HG03103 (cell line): ENCODE measurements at regions not wholly inside any gene's neighbourhood (a gene's known extent, or its start where the extent isn't known, plus 50 kb on each side); places are given as distances from the start of the nearest gene placed in this dataset.

Source experiments
- ATAC-seq: cut with Tn5 transposase; IDR thresholded peaks from one replicate; pipeline ENCODE4 v1.9.1; 2021; ENCODE audit warnings: low read depth; ENCODE audit not compliant: unreplicated experiment

- no peak for ATAC-seq
Measured at GRCh38 chr1:163864207-163864606, 542.5 kb downstream of the NUF2 start.

GRCh38 chr1:163866564-163866963 is 544.8 kb downstream of the NUF2 start:
- ATAC-seq, result no peak

DNA sequence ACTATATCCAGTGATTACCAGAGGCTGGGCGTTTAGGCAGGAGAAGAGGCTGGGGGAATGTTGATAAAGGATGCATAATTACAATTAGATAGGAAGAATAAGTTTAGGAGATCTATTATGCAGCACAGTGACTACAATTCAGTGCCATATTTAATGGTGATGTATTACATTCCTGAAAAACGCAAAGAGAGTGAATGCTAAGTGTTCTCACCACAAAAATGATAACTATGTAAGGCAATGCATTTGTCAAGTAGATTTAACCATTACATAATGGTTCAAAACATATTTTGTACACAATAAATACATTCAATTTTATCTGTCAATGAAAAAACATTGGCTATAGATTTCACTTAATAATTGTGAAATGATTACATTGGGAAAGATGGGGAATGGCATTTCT is 548.9 kb downstream of the NUF2 start:
- ATAC-seq, result no peak

GRCh38 chr1:163872067-163872466 is 550.3 kb downstream of the NUF2 start:
- no peak for ATAC-seq

DNA sequence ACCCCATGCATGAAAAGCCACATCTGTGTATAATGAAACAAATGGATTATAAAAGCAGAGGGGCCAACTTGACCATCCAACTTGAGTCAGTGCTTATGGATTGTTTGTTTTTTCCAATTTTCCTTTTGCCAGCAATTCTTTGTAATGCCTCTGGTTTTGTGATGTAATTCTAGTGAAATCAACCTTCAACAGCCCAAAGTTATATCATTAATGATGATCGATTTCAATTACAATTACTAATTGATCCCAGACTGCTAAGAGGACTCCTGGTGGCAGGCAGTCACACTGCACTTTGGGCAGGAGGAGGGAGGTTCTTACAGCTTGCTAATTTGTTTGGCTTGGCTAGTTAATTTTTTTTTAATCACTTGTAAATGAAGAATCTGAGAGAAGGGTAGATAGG is 552.3 kb downstream of the NUF2 start:
- no peak for ATAC-seq

DNA sequence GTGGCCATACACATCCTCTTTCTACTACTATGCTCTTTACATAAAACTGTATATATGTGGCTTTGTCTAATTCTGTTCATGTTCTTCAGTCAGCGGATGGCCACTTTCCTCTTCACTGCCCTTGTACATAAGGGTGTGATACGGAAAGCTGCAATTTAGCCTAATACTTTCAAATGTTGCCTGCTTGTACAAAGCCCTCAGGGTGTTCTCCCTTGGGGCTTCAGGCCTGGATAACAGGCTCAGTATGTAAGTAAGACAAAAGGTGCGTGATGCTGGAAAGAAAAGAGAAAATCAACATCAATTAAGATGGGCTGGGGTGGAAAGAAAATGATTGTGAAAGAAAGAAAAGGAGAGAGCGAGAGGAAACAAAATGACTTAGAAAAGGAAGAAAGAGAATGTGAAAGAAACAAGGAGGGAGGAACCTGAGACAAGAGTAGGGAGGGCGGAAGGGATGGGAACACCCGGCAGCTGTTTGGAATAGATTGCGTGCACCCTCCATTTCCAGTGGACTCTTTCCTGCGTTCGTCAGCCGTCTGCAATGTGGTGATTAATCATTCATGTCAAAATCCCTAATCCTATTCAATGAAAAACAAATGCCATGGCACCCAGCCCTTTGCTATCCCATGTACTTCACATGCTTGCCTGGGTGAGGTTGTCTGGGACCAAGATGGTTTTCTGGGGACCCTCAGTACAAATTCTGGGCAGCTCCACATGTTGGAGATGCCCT is 553.6 kb downstream of the NUF2 start:
- ATAC-seq, result no peak

DNA sequence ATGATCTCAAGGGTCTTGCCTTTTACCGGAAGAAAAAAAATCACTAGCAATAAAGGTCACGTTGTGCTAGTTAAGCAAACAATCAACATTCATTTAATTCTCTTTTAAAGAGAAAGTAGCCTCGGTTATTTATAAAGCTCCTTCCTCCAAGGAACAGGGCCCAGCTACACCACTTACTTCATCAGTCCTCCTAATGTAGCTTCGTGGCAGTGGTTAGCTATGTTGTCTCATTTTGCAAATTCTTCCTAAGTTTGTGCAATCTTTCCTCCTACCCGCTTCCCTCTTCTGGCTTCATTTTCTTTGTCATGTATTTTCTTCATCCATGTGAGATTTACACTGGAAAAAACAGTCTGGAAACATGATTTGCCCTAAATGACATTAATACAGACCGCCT is 554.2 kb downstream of the NUF2 start:
- ATAC-seq, result no peak

DNA sequence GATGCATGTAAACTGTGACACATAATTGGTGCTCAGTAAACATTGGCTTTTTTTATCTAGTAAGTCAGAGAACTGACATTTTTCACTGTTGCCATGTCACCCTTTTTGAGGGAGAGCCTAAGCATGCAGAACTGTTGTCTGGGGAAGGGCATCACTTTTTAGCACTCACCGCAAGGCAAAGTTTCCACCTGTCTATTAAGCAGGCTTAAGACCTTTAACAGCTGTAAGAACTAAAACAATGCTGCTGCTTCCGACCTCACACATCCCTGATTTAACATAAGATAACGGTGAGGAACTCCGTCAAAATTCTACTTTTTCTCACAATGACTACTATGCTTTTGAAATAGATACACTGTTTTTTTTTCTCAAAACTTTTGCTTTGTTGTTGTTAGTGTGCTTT is 554.8 kb downstream of the NUF2 start:
- ATAC-seq, result no peak

- no peak for ATAC-seq
Measured at GRCh38 chr1:163877016-163877415, 555.3 kb downstream of the NUF2 start.

DNA sequence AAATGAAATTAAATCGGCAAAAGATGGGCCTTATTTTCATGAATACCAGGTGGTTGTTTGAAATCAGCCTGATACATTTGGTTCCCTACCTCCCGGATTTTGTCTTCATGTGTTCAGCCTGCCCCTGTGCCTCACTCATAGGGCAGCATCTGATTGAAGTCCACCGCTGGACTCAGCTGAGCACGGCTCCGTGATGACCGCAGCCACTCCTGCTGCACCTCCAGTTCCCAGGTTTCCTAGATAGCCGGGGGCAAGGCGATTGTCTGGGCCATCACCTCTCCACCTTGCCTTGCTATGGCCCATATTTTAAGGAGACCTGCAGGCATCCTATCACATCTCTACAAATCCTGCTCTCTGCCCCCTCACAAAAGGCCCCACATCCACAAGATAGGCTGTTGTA is 563.8 kb downstream of the NUF2 start:
- ATAC-seq, result no peak

DNA sequence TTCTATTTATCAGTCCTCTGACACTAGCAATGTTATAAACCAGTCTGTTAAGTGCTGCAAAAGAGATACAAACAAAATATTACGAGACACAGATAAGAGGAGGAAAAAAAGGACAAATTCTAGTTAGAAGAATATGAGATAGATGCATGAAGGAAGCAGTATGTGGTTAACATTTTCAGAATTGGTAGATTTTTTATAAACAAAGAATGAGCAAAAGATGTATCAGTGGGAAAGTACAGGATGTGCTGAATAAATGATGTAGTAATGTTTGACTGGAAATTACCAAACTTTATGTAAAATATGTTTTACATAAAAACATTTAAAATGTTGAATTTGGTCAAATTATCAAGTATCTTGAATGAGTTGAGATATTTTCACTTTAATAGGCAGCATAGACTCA is 574.2 kb downstream of the NUF2 start:
- ATAC-seq, result no peak

DNA sequence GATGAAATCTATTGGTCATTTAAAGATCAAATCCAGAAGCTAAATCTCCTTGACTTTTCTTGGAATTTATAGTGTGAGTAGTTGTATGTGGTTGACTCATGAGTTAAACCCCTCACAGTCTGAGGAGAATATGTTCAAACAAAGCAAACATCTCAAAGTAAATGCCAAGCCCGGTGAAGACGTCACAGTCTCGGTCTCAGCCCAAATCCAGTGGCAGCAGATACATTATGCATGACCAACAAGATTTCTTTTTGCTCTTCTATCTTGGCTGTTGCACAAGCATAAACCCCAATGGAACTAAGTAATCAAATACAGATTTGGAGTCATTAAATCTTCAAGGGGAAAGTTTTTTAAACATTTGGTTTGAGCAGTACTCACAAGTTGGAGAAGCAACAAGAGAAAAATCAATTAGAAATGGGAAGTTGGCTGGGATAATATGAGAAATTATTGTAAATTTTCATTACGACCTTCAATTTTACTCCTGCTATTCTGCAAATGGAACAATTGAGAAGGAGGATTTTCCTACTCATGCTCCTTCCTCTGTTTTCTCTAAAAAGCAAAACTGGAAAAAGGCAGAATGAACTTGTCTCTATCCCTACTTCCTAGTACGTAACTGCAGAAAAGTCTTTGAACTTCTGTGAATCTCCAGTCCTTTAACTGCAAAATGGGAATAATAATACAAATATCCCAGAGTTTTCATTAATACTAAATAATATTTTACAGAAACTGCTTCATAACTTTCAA is 575.8 kb downstream of the NUF2 start:
- no peak for ATAC-seq

DNA sequence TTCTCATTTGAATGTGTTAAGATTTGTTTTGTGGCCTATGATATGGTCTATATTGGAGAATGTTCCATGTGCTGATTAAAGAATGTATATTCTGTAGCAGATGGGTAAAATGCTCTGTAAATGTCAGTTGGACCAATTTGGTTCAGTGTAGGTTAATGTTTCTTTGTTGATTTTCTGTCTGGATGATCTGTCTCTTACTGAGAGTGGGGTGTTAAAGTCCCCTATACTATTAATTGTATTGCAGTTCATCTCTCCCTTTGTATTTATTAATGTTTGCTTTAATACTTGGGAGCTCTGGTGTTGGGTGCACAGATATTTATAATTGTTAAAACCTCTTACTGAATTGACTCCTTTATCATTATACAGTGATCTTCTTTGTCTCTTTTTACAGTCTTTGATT is 584.5 kb downstream of the NUF2 start:
- ATAC-seq, result no peak

- ATAC-seq, result no peak
Measured at GRCh38 chr1:163912170-163912884, 590.6 kb downstream of the NUF2 start.

DNA sequence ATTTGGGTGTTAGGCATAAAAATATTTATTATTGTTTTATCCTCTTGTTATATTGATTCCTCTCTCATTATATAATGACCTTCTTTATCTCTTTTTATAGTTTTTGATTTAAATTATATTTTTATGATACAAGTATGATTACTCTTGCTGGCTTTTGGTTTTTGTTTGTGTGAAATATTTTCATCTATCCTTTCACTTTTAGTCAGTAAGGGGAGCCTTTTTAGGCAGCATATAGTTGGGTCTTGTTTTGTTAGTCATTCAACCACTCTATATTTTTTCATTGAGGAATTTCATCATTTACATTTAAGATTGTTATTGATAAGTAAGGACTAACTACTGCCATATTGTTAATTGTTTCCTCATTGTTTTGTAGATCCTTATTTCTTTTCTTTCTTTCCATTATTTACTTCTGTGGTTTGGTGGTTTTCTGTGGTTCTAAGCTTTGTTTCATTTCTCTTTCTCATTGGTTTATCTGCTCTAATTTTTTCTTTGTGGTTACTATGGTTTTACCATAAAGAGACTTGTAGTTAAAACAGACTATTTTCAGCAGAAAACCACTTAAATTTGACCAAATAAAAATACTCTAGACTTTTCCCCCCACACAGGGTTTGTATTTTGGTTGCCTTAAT is 593.1 kb downstream of the NUF2 start:
- ATAC-seq, result peak; percentile 71

- peak; percentile 85 for ATAC-seq
Measured at GRCh38 chr1:163922743-163923201, 601.0 kb downstream of the NUF2 start.

DNA sequence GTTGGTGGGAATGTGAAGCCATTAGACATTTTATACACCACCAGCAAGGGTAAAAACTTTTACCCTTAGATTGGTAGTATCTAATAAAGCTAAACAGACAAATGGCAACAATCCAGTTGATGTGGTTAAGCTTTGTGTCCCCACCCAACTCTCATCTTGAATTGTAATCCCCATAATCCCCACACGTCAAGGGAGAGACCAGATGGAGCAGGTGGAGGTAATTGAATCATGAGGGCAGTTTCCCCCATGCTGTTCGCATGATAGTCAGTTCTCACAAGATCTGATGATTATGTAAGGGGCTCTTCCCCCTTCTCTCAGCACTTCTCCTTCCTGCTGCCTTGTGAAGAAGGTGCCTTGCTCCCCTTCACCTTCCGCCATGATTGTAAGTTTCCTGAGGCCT is 602.3 kb downstream of the NUF2 start:
- ATAC-seq, result no peak

GRCh38 chr1:163927493-163927892 is 605.7 kb downstream of the NUF2 start:
- ATAC-seq, result no peak

DNA sequence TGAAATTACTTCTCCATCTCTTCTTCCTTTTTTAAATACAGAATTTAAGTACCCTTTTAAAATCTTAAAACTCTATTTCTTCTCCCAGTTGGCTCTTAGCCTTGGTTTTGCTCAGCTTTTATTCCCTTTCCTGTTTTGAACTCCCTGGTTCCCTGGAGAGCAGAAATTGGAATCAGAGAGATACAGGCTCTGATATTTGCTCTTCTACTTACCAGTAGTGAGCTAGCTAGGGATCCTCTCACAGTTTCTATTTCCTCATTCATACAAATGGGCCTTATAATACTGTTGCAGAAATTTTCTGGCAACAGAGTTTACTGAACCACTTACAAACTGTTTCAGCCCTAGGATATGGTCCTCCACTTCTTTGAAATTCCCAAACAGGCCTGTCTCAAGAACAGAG is 606.3 kb downstream of the NUF2 start:
- ATAC-seq, result no peak

GRCh38 chr1:163928651-163929050 is 606.9 kb downstream of the NUF2 start:
- ATAC-seq, result no peak

GRCh38 chr1:163932901-163933300 is 611.1 kb downstream of the NUF2 start:
- ATAC-seq, result no peak
